RPMI7951 (cell line): ENCODE measurements at regions not wholly inside any gene's neighbourhood (a gene's known extent, or its start where the extent isn't known, plus 50 kb on each side); places are given as distances from the start of the nearest gene placed in this dataset.
"Not testable (repeated sequence)": the region's sequence is repeated elsewhere in the genome, so short reads cannot be mapped to it uniquely, and the experiment has no call there.

Source experiments
- DNase-seq: peaks from one replicate; pipeline ENCODE4 v3.0.0-alpha.2; 2012; ENCODE audit warnings: low read depth

DNA sequence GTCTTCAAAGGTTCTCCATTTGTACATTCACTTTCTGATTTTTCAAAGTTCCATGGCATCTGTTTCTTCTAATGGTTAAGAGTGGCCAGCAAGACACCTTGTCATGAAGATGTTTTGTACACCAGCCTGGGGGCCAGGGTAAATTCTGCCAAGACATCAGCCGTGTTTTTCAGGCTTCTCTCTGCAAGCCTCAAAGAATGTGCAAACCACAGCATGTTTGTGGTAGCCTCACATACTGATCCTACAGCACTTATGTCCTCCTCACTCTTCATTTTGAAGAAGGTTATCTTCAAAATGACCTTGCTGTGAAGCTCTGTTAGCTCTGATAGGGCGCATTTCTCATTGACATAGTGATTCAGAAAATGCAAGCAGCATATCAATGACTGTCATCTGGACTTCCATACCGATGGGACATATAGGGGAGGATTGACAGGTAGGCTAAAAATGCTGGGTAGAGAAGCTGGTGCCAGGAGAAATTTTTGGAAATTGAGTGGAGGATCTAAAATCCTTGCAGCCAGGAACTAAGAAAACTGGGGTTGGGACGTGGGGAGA is 59.3 kb upstream of the SPTLC3 start:
- DNase-seq = peak; percentile 76

DNA sequence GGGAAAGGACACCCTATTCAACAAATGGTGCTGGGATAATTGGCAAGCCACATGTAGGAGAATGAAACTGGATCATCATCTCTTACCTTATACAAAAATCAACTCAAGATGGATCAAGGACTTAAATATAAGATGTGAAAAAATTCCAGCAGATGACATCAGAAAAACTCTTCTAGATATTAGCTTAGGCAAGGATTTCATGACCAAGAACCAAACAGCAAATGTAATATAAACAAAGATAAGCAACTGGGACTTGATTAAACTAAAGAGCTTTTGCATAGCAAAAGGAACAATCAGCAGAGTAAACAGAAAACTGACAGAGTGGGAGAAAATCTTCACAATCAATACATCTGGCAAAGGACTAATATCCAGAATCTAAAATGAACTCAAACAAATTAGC is 54.5 kb upstream of the SPTLC3 start:
- not testable (repeated sequence) for DNase-seq

- no peak for DNase-seq
Measured at GRCh38 chr20:12955611-12956010, 53.2 kb upstream of the SPTLC3 start.

GRCh38 chr20:12956303-12956702 is 52.5 kb upstream of the SPTLC3 start:
- DNase-seq = no peak

GRCh38 chr20:12957968-12958367 is 50.8 kb upstream of the SPTLC3 start:
- no peak for DNase-seq
